GM23248 (cell line): ENCODE measurements at regions not wholly inside any gene's neighbourhood (a gene's known extent, or its start where the extent isn't known, plus 50 kb on each side); places are given as distances from the start of the nearest gene placed in this dataset.

Experiments
- DNase-seq: peaks from one replicate; pipeline ENCODE4 v3.0.0-alpha.2; 2015
- H2AFZ ChIP-seq: fragments of 200-600 bp; sonication (generic); 2 replicates; pipeline ENCODE4 v1.6.1; 2016; ENCODE audit warnings: antibody characterized with exemption
- H3F3A ChIP-seq: fragments of 200-600 bp; sonication (generic); 2 replicates; pipeline ENCODE4 v1.6.1; 2016; ENCODE audit warnings: mild to moderate bottlenecking, antibody characterized with exemption, mixed run types; ENCODE audit not compliant: insufficient read depth
- H3K27ac ChIP-seq: fragments of 200-600 bp; sonication (generic); 2 replicates; pipeline ENCODE4 v1.5.1; 2016; ENCODE audit warnings: mild to moderate bottlenecking
- H3K27me3 ChIP-seq: fragments of 200-600 bp; sonication (generic); replicated peaks from 2 replicates; pipeline ENCODE4 v1.6.1; 2016; ENCODE audit warnings: mild to moderate bottlenecking; ENCODE audit not compliant: insufficient read depth
- H3K36me3 ChIP-seq: fragments of 200-600 bp; sonication (generic); 2 replicates; pipeline ENCODE4 v1.6.1; 2016; ENCODE audit warnings: low read depth, mild to moderate bottlenecking
- H3K4me1 ChIP-seq: fragments of 200-600 bp; sonication (generic); 2 replicates; pipeline ENCODE4 v1.6.1; 2016; ENCODE audit warnings: mild to moderate bottlenecking; ENCODE audit not compliant: insufficient read depth
- H3K4me2 ChIP-seq: fragments of 200-600 bp; sonication (generic); one replicate; pipeline ENCODE4 v1.6.1; 2016; ENCODE audit warnings: mild to moderate bottlenecking; ENCODE audit not compliant: unreplicated experiment
- H3K4me3 ChIP-seq: fragments of 200-600 bp; sonication (generic); 2 replicates; pipeline ENCODE4 v1.5.1; 2016; ENCODE audit warnings: mild to moderate bottlenecking
- H3K79me2 ChIP-seq: fragments of 200-600 bp; sonication (generic); 2 replicates; pipeline ENCODE4 v1.6.1; 2016; ENCODE audit warnings: mild to moderate bottlenecking; ENCODE audit not compliant: insufficient read depth
- H3K9ac ChIP-seq: fragments of 200-600 bp; sonication (generic); 2 replicates; pipeline ENCODE4 v1.6.1; 2016; ENCODE audit warnings: mild to moderate bottlenecking
- H3K9me2 ChIP-seq: fragments of 200-600 bp; sonication (generic); 2 replicates; pipeline ENCODE4 v1.6.1; 2016; ENCODE audit warnings: mixed run types, mild to moderate bottlenecking, moderate library complexity; ENCODE audit not compliant: insufficient read depth
- H3K9me3 ChIP-seq: fragments of 200-600 bp; sonication (generic); one replicate; pipeline ENCODE4 v1.6.1; 2017; ENCODE audit warnings: low read depth
- H4K20me1 ChIP-seq: fragments of 200-600 bp; sonication (generic); 2 replicates; pipeline ENCODE4 v1.6.0; 2016; ENCODE audit not compliant: insufficient read depth
- EZH2 ChIP-seq: fragments of 200-600 bp; sonication (generic); IDR thresholded peaks from 2 replicates; pipeline ENCODE4 v1.6.1; 2018; ENCODE audit warnings: antibody characterized with exemption, mild to moderate bottlenecking; ENCODE audit not compliant: insufficient read depth, poor library complexity, severe bottlenecking
- EZH2phosphoT487 ChIP-seq: fragments of 200-600 bp; sonication (generic); IDR thresholded peaks from 2 replicates; pipeline ENCODE4 v1.6.1; 2018; ENCODE audit warnings: antibody characterized with exemption, moderate library complexity, mild to moderate bottlenecking, low read depth; ENCODE audit not compliant: insufficient read depth
- WGBS, 2 experiments: methylation state at CpG; one replicate each; pipeline ENCODE4 v1.1.6; 2015 to 2017; ENCODE audit warnings: low lambda C conversion rate in 2 of 2, low coverage in 1 of 2; ENCODE audit errors: missing lambda C conversion rate in 2 of 2; 5-methylcytosine and 5-hydroxymethylcytosine counted together
- in situ Hi-C: fragments of 300-500 bp; cut with MboI; formaldehyde crosslinking; loops from 2 replicates; pipeline ENCODE4 v1.15.0; 2020

GRCh38 chr2:129376426-129377077, 602.9 kb upstream of the RAB6C start:
- TF ChIP-seq EZH2phosphoT487 (no peak), EZH2 (no peak)
- no peak overlapping the region for H3K9ac ChIP-seq
- no peaks in the 10 kb centered on the region for H3K9me2 ChIP-seq
- H3F3A ChIP-seq, result no peaks in the 10 kb centered on the region
- no peak overlapping the region for H3K4me2 ChIP-seq
- H3K79me2 ChIP-seq, result no peaks in the 10 kb centered on the region
- in situ Hi-C loops, result no loop called here
- H3K9me3 ChIP-seq, result no peaks in the 10 kb centered on the region
- H3K4me1 ChIP-seq, result no peaks in the 10 kb centered on the region
- H3K27ac ChIP-seq, result no peak overlapping the region
- 34 to 37% methylated on average over 16 of the region's 16 CpGs for WGBS, 2 experiments
- H3K27me3 ChIP-seq, result no peaks in the 10 kb centered on the region
- DNase-seq, result no peak
- no peaks in the 10 kb centered on the region for H4K20me1 ChIP-seq
- no peak overlapping the region for H2AFZ ChIP-seq
- no peaks in the 10 kb centered on the region for H3K36me3 ChIP-seq
- H3K4me3 ChIP-seq, result no peak overlapping the region

GRCh38 chr2:129377078-129377469, 602.4 kb upstream of the RAB6C start:
- Histone ChIP-seq H3K4me1 (no peaks in the 10 kb centered on the region), H3K4me2 (no peak overlapping the region), H3K27me3 (no peaks in the 10 kb centered on the region), H3K4me3 (no peak overlapping the region), H3K27ac (no peak overlapping the region), H3K9me2 (no peaks in the 10 kb centered on the region), H3K9ac (no peak overlapping the region), H3K36me3 (no peaks in the 10 kb centered on the region), H2AFZ (no peak overlapping the region), H4K20me1 (no peaks in the 10 kb centered on the region), H3F3A (no peaks in the 10 kb centered on the region), H3K79me2 (no peaks in the 10 kb centered on the region), H3K9me3 (no peaks in the 10 kb centered on the region)
- WGBS, 2 experiments, result 31 to 41% methylated on average over 3 to 4 of the region's 4 CpGs
- no peak for TF ChIP-seq EZH2phosphoT487
- TF ChIP-seq EZH2, result no peak
- DNase-seq, result no peak
- in situ Hi-C loops, result no loop called here

GRCh38 chr2:129378186-129378585, 601.3 kb upstream of the RAB6C start:
- no peaks in the 10 kb centered on the region for H3K9me2 ChIP-seq
- no peaks in the 10 kb centered on the region for H3K36me3 ChIP-seq
- no peak overlapping the region for H3K9ac ChIP-seq
- TF ChIP-seq EZH2, result no peak
- TF ChIP-seq EZH2phosphoT487, result no peak
- no peaks in the 10 kb centered on the region for H4K20me1 ChIP-seq
- WGBS, 2 experiments, result 41 to 44% methylated on average over 10 of the region's 10 CpGs
- DNase-seq, result no peak
- in situ Hi-C loops, result no loop called here
- H3K79me2 ChIP-seq, result no peaks in the 10 kb centered on the region
- H3K27ac ChIP-seq, result no peak overlapping the region
- H3K4me1 ChIP-seq, result no peaks in the 10 kb centered on the region
- no peak overlapping the region for H2AFZ ChIP-seq
- no peaks in the 10 kb centered on the region for H3K9me3 ChIP-seq
- no peaks in the 10 kb centered on the region for H3K27me3 ChIP-seq
- no peak overlapping the region for H3K4me2 ChIP-seq
- no peak overlapping the region for H3K4me3 ChIP-seq
- H3F3A ChIP-seq, result no peaks in the 10 kb centered on the region

GRCh38 chr2:129379411-129379810, 600.1 kb upstream of the RAB6C start:
- no peaks in the 10 kb centered on the region for H4K20me1 ChIP-seq
- no peak overlapping the region for H3K9ac ChIP-seq
- H3K27me3 ChIP-seq, result no peaks in the 10 kb centered on the region
- no peaks in the 10 kb centered on the region for H3F3A ChIP-seq
- no peaks in the 10 kb centered on the region for H3K9me3 ChIP-seq
- DNase-seq, result no peak
- H3K79me2 ChIP-seq, result no peaks in the 10 kb centered on the region
- H3K4me1 ChIP-seq, result no peaks in the 10 kb centered on the region
- H3K4me3 ChIP-seq, result no peak overlapping the region
- H3K36me3 ChIP-seq, result no peaks in the 10 kb centered on the region
- TF ChIP-seq EZH2 (no peak), EZH2phosphoT487 (no peak)
- no peak overlapping the region for H3K4me2 ChIP-seq
- no peak overlapping the region for H3K27ac ChIP-seq
- 11 to 13% methylated on average over 3 of the region's 3 CpGs for WGBS, 2 experiments
- in situ Hi-C loops, result no loop called here
- H2AFZ ChIP-seq, result no peak overlapping the region
- no peaks in the 10 kb centered on the region for H3K9me2 ChIP-seq

- TF ChIP-seq EZH2, result no peak
- TF ChIP-seq EZH2phosphoT487, result no peak
- Histone ChIP-seq H3K4me3 (no peak overlapping the region), H3K9me3 (no peaks in the 10 kb centered on the region), H3K36me3 (no peaks in the 10 kb centered on the region), H3K9me2 (no peaks in the 10 kb centered on the region), H2AFZ (no peak overlapping the region), H4K20me1 (no peaks in the 10 kb centered on the region), H3K4me2 (no peak overlapping the region), H3K4me1 (no peaks in the 10 kb centered on the region), H3K27ac (no peak overlapping the region), H3K79me2 (no peaks in the 10 kb centered on the region), H3F3A (no peaks in the 10 kb centered on the region), H3K27me3 (no peaks in the 10 kb centered on the region), H3K9ac (no peak overlapping the region)
- no peak for DNase-seq
- in situ Hi-C loops, result no loop called here
These were observed 597.7 kb upstream of the RAB6C start for GRCh38 chr2:129381789-129382188.
